Activated T-cell treated with anti-CD3 and anti-CD28 coated beads for 1 hour (primary cell): ENCODE measurements at regions not wholly inside any gene's neighbourhood (a gene's known extent, or its start where the extent isn't known, plus 50 kb on each side); places are given as distances from the start of the nearest gene placed in this dataset.

Experiments used
- DNase-seq: peaks from one replicate; pipeline ENCODE4 v3.0.0-alpha.2; 2020; ENCODE audit warnings: low read depth

GRCh38 chr6:140594806-140595128 is 1220.3 kb upstream of the CITED2 start:
- DNase-seq: no peak

- no peak for DNase-seq
Measured at GRCh38 chr6:140592877-140593276, 1218.4 kb upstream of the CITED2 start.

GRCh38 chr6:140590641-140591040 is 1216.2 kb upstream of the CITED2 start:
- no peak for DNase-seq

DNA sequence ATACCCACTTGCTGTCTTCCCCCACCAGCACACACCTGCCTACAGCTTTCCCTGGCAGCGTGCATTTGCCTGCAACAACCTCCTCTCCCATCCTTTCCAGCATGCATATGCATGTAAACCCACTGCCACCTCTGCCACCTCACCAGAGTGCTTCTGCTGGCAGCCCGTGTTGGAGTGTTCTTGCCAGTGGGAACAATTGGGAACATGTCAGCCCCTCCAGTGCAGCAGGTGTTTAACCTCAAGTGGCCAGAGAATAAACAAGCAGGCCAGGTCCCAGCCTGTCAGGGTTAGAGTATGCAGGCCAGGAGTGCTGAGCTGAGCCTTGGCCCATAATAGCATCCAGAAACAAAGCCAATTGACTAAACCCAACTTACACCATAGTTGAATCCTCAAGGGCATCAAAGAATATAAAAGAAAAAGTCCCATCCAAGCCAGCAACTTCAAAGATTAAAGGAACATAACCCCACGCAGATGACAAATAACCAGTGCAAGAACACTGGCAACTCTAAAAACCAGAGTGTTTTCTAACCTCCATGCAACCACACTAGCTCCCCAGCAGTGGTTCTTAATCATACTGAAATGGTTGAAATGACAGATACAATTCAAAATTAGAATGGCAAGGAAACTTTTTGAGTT is 1212.1 kb upstream of the CITED2 start:
- DNase-seq: no peak

DNA sequence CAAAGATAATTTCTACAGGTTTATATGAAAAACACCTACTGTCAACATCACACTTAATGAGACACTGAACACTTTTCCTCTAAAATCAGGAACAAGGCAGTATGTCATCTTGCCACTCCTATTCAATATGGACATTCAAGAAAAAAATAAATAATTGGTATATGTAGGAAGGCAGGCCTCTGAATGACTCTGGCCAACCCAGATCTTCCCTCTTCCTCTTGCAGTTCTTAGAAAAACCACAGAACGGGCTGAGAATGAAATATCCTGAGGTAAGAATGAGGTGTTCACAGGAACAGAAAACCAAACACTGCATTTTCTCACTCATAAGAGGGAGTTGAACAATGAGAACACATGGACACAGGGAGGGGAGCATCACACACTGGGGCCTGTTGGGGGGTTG is 1207.2 kb upstream of the CITED2 start:
- DNase-seq: no peak

GRCh38 chr6:140579918-140580317 is 1205.5 kb upstream of the CITED2 start:
- no peak for DNase-seq

DNA sequence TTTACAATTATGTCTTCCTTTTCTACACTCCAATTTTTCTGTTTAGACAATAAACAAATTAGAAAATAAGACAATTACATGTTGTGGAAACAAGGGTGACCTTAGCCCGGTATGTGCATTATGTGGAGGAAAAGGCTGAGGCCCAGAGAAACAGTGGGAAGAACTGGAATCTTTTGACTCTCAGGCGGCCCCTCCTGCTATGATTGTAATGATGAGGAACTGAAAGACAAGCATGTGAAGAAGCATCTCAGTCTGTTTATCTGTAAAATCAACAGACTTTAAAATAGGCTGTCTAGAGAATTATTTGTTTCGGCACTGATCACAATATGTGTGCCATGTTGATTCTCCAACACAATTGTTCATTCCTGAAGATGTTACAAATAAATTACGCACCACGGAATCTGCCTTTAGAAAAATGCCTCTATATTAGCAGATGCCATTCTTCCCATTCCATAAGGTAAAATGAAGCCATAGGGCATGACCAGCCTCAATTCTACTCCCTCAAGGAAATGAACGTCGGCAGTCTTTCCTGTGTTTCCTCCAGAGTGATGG is 1201.6 kb upstream of the CITED2 start:
- DNase-seq: no peak

- DNase-seq: no peak
Measured at GRCh38 chr6:140572867-140573266, 1198.4 kb upstream of the CITED2 start.

- DNase-seq: no peak
Measured at GRCh38 chr6:140572129-140572528, 1197.7 kb upstream of the CITED2 start.

DNA sequence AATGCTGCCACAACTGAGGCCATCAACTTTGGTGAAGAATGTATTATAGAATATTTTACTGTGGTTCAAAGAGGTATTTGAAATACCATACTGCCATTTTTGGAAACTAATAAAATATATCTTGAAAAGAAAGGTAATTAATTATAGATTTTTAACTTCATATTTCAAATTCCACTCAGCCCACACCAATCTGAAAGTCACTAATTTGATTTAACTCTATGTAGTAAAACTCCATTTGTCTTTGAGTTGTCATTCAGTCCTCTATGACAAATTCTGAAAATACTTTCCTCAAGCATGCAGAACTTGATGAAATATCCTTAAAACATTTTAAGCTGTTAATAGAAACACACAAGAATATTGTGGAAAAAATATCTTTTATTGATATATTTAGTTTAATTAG is 1196.7 kb upstream of the CITED2 start:
- no peak for DNase-seq

DNA sequence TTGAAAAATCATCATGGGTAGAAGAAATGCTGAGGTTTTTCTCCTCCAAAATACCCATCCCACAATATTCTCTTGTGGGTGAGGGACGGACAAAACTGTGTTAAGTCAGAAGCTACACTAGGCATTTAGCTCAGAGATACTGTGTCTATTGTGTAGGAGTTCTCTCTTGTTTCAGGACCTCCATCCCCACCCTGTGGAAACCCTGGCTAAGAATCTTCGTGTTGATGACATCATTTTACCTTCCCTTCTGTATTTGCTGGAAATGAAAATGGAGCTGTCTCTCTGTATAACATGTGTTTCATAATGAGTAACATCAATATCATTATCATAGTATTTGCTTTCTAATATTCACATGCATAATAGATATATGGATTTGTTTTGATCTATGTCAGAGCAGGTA is 1193.0 kb upstream of the CITED2 start:
- no peak for DNase-seq

- DNase-seq: no peak
Measured at GRCh38 chr6:140566781-140567277, 1192.4 kb upstream of the CITED2 start.

DNA sequence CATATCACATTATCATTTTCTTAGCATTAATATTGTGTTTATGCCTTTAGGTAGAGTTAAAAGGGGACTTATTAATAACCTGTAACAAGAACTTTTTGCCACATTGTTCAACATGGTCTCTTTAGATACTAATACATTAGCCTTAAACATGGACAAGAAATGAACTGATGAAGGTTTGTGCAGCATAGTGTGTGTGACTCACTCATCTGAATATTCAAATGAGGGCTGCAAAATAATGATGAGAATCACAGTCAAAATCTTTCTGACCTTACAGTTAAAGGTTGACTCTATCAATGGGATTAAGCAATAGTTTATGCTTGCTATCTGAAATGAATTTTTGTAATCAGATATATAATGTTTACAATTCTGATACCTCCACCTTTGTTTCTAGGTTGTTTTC is 1189.3 kb upstream of the CITED2 start:
- DNase-seq: no peak

GRCh38 chr6:140561701-140562100 is 1187.3 kb upstream of the CITED2 start:
- no peak for DNase-seq

DNA sequence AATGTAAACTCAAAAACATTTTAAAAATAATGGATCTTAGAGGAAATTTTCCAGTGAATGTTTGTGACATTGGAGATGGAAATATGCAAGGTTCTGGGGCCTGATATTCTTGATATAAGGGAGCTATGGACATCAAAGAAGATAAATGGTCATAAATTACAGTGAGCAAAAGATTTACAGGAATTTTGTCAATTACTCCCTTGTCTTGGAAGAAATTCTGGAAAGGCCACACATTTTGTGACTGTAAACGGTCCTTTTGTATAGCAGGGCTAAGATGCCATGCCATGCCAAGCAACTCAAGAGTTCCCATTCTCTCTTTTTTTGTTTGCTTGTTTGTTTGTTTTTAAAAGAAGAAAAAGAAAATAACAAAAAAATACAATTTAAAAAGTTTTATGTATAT is 1186.2 kb upstream of the CITED2 start:
- DNase-seq: no peak

- DNase-seq: no peak
Measured at GRCh38 chr6:140559458-140559857, 1185.0 kb upstream of the CITED2 start.

DNA sequence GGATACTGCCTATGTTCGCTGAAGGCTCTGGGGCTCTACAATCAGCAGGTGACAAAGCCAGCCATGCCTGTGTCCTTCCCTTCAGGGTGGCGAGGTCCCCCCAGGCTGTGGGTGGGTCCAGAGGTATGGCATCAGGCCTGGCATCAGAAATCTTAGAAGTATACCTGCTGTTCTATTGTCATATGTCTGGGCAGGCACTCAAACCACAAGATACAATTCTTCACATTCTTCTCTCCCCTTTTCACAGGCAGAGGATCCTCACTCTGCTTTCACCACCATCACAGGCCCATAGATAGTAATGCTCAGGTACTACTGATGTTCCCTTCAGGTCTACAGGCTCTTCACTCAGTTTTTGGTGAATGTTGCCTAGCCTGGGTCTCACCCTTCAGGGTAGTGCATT is 1180.0 kb upstream of the CITED2 start:
- no peak for DNase-seq

DNA sequence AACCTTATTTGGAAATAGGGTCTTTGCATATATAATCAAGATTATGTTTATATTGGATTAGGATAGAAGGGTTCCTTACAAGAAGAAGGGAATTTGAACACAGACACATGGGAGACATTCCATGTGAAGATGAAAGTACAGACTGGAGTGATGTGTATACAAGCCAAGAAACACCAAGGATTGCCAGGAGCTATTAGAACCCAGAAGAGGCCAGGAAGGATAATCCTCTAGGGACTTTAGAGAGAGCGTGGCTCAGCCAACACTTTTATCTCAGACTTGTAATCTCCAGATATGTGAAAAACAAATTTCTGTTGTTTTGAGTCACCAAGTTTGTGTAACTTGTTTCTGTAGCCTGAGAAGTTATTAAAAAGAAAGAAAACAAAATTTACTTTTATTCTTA is 1173.9 kb upstream of the CITED2 start:
- no peak for DNase-seq

DNA sequence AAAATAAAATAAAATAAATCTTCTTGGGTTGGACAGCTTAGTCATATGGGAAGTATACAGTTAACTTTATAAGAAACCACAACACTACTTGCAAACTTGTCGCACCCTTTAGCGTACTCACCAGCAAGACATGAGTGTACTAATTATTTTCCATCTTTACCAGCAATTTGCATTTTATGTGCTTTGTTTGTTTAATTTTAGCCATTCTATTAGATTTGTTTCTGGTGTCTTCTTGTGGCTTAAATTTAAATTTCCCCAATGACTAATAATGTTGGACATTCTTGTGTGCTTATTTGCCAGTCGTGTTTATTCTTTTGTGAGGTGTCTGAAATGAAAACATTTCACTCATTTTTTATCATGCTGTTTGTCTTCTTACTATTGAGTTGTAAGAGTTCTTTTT is 1172.2 kb upstream of the CITED2 start:
- no peak for DNase-seq

- no peak for DNase-seq
Measured at GRCh38 chr6:140544431-140544830, 1170.0 kb upstream of the CITED2 start.

- no peak for DNase-seq
Measured at GRCh38 chr6:140542863-140543262, 1168.4 kb upstream of the CITED2 start.

DNA sequence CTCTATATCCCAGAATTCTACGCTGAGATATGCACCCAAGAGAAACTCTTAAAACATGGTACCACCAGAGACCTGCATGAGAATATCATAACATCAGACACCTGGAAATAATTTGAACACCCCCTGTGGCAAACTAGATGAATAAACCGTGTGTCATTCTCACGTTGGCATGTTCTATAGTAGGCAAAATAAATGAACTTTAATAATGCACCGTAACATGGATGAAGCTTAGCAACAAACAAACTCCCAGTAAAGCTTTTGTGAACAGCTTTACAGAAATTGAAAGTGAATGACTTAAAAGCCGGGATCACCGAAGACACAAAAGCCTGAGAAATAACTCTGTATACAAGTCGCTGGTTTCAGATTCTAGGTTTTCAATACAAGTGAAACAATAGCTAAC is 1166.8 kb upstream of the CITED2 start:
- no peak for DNase-seq

DNA sequence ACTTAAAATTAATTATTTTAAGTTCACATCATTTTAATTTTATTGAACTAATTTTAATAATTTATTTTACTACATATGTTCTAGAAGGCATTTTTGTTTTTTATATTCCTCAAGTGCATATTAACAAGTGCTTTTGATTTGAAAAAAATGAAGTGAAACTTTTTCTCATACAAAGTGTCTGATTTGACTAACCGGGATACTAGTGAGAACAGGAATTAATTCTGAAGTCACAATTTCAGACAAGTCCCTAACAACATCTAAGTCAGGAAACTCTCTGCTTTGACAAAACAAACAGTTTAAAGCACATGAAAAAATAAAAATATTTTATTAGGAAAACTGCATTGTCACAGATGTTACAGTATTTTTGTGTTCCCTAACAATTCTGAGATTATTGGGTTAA is 1166.3 kb upstream of the CITED2 start:
- DNase-seq: no peak

- DNase-seq: no peak
Measured at GRCh38 chr6:140538926-140539325, 1164.5 kb upstream of the CITED2 start.
